Sigmoid colon (tissue), 6 donors: ENCODE measurements at regions not wholly inside any gene's neighbourhood (a gene's known extent, or its start where the extent isn't known, plus 50 kb on each side); places are given as distances from the start of the nearest gene placed in this dataset.

Experiments
- DNase-seq: peaks from one replicate; pipeline ENCODE4 v3.0.0-alpha.2; 2019
- H3K27ac ChIP-seq, 4 donors: fragments of 200-600 bp; sonication (generic); one replicate each; pipeline ENCODE4 v1.5.1; 2016 to 2019; ENCODE audit warnings: mild to moderate bottlenecking in 1 of 4
- H3K27me3 ChIP-seq, 3 donors: fragments of 200-600 bp; sonication (generic); one replicate each; pipeline ENCODE4 v1.5.1; 2019; ENCODE audit warnings: mild to moderate bottlenecking in 1 of 3
- H3K36me3 ChIP-seq, 4 donors: fragments of 200-600 bp; sonication (generic); one replicate each; pipeline ENCODE4 v1.5.1; 2016 to 2019
- H3K4me1 ChIP-seq, 4 donors: fragments of 200-600 bp; sonication (generic); one replicate each; pipeline ENCODE4 v1.5.1; 2017 to 2019
- H3K4me3 ChIP-seq, 4 donors: fragments of 200-600 bp; sonication (generic); one replicate each; pipeline ENCODE4 v1.5.1; 2017 to 2019; ENCODE audit warnings: mild to moderate bottlenecking in 2 of 4, moderate library complexity in 1 of 4
- H3K9me3 ChIP-seq, 4 donors: fragments of 200-600 bp in 3 of 4; sonication (generic) in 3 of 4; one replicate each; pipeline versions ENCODE4 v1.5.1 to v1.6.1; 2013 to 2019
- EP300 ChIP-seq, 4 donors: sonication (generic); formaldehyde crosslinking; IDR thresholded peaks; one replicate each; pipeline ENCODE4 v1.6.1; 2017; ENCODE audit warnings: antibody characterized with exemption in 4 of 4
- POLR2A ChIP-seq, 2 donors: fragments of 450-650 bp; IDR thresholded peaks; one replicate each; pipeline ENCODE4 v1.6.1; 2016; ENCODE audit warnings: antibody characterized with exemption in 2 of 2, mild to moderate bottlenecking in 2 of 2, moderate library complexity in 2 of 2
- POLR2AphosphoS5 ChIP-seq, 4 donors: sonication (generic); formaldehyde crosslinking; IDR thresholded peaks; one replicate each; pipeline ENCODE4 v1.6.1; 2017; ENCODE audit warnings: antibody characterized with exemption in 4 of 4
- WGBS, 2 donors: extraction: QIAGEN DNeasy Blood & Tissue Kit; methylation state at CpG; one replicate each; pipeline ENCODE4 v1.1.7; 2013; 5-methylcytosine and 5-hydroxymethylcytosine counted together
- intact Hi-C: fragments of 100-400 bp; cut with DNase I; formaldehyde crosslinking; loops from one replicate; pipeline ENCODE4 v1.15.1; 2023
- TF ChIP-seq, protein P1 (sequence below), 4 experiments: fragments of 450-650 bp in 3 of 4; fragments of 200-600 bp in 1 of 4; IDR thresholded peaks; one replicate each; pipeline ENCODE4 v1.5.1; 2016 to 2019; ENCODE audit warnings: antibody characterized with exemption in 4 of 4, mild to moderate bottlenecking in 3 of 4, moderate library complexity in 2 of 4
- donor health status: healthy with polysubstance abuse.
- donor health status: healthy.

DNA sequence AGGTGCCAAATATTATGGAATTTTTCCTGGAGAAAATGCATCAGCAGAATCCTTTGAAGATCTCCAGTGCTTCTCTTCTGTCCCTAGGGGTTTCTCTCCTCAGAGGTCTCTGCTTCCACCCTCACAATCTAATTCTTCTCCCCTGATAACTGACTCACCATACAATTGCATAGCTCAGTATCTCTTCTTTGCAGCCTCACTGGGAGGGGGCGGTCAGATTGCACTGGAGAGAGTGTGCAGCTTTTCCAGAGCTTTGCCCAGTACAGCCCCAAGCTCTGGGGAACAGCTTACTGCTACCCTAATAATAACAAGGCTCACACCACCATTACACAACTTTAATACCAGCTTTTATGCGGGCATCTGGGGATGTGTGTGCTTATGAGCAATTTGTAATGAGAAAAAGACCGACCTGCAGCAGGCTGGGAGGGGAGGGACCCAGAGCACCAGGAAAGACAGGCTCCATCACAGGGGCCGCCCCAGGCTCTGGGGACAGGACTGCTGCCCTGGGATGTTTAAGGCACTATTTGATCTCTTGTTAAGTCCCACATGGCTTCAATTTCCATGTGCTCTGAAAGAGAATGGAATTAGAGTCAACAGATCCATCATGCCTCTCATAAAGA, 276.6 kb upstream of the SIX2 start:
- Histone ChIP-seq H3K27me3 (no peaks in the 10 kb centered on the region), H3K27ac (no peak overlapping the region), H3K36me3 (no peaks in the 10 kb centered on the region), H3K4me1 (no peaks in the 10 kb centered on the region), H3K4me3 (no peak overlapping the region), H3K9me3 (no peaks in the 10 kb centered on the region)
- 92 to 94% methylated on average over 4 of the region's 4 CpGs for WGBS, 2 donors
- DNase-seq, result no peak
- TF ChIP-seq EP300 (IDR thresholded peaks at IDR 0.05) (no peak), POLR2A (IDR thresholded peaks at IDR 0.05) (no peak), POLR2AphosphoS5 (IDR thresholded peaks at IDR 0.05) (no peak)
- TF ChIP-seq, protein P1, sequence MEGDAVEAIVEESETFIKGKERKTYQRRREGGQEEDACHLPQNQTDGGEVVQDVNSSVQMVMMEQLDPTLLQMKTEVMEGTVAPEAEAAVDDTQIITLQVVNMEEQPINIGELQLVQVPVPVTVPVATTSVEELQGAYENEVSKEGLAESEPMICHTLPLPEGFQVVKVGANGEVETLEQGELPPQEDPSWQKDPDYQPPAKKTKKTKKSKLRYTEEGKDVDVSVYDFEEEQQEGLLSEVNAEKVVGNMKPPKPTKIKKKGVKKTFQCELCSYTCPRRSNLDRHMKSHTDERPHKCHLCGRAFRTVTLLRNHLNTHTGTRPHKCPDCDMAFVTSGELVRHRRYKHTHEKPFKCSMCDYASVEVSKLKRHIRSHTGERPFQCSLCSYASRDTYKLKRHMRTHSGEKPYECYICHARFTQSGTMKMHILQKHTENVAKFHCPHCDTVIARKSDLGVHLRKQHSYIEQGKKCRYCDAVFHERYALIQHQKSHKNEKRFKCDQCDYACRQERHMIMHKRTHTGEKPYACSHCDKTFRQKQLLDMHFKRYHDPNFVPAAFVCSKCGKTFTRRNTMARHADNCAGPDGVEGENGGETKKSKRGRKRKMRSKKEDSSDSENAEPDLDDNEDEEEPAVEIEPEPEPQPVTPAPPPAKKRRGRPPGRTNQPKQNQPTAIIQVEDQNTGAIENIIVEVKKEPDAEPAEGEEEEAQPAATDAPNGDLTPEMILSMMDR (IDR thresholded peaks at IDR 0.05), result no peak
- intact Hi-C loops, result no loop called here

GRCh38 chr2:45285311-45285710, 276.1 kb upstream of the SIX2 start:
- H3K27ac ChIP-seq, result no peak overlapping the region
- no peaks in the 10 kb centered on the region for H3K36me3 ChIP-seq
- H3K9me3 ChIP-seq, result no peaks in the 10 kb centered on the region
- intact Hi-C loops, result no loop called here
- no peak for DNase-seq
- 91 to 94% methylated on average over 5 of the region's 5 CpGs for WGBS, 2 donors
- no peaks in the 10 kb centered on the region for H3K27me3 ChIP-seq
- no peaks in the 10 kb centered on the region for H3K4me1 ChIP-seq
- no peak overlapping the region for H3K4me3 ChIP-seq
- TF ChIP-seq, protein P1 (IDR thresholded peaks at IDR 0.05), result no peak
- no peak for TF ChIP-seq EP300 (IDR thresholded peaks at IDR 0.05)
- TF ChIP-seq POLR2AphosphoS5 (IDR thresholded peaks at IDR 0.05), result no peak
- TF ChIP-seq POLR2A (IDR thresholded peaks at IDR 0.05), result no peak

DNA sequence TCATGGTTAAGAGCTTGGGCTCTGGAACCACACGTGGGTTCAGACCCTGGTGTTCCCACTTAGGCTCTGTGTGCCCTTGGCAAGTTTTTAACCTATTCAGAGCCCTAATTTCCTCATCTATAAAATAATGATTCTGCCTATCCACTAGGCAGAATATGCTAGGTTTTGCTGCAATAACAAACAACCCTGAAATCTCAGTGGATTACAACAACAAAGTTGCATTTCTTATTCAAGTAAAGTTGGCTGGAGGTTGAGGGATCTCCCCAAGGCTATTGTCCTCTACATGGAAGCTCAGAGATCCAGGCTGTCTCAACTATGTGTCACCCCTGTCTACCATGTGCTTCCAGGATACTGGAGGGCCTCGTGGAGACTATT, 275.4 kb upstream of the SIX2 start:
- no peak for DNase-seq
- Histone ChIP-seq H3K9me3 (no peaks in the 10 kb centered on the region), H3K36me3 (no peaks in the 10 kb centered on the region), H3K27ac (no peak overlapping the region), H3K27me3 (no peaks in the 10 kb centered on the region), H3K4me3 (no peak overlapping the region), H3K4me1 (no peaks in the 10 kb centered on the region)
- TF ChIP-seq POLR2AphosphoS5 (IDR thresholded peaks at IDR 0.05) (no peak), EP300 (IDR thresholded peaks at IDR 0.05) (no peak), POLR2A (IDR thresholded peaks at IDR 0.05) (no peak)
- TF ChIP-seq, protein P1 (IDR thresholded peaks at IDR 0.05), result no peak
- intact Hi-C loops, result loop anchor here (5.0 kb wide), 1 partner anchor 67 kb away; no protein-coding TSS in a partner anchor
- WGBS, 2 donors, result 86 to 87% methylated on average over 2 of the region's 2 CpGs

DNA sequence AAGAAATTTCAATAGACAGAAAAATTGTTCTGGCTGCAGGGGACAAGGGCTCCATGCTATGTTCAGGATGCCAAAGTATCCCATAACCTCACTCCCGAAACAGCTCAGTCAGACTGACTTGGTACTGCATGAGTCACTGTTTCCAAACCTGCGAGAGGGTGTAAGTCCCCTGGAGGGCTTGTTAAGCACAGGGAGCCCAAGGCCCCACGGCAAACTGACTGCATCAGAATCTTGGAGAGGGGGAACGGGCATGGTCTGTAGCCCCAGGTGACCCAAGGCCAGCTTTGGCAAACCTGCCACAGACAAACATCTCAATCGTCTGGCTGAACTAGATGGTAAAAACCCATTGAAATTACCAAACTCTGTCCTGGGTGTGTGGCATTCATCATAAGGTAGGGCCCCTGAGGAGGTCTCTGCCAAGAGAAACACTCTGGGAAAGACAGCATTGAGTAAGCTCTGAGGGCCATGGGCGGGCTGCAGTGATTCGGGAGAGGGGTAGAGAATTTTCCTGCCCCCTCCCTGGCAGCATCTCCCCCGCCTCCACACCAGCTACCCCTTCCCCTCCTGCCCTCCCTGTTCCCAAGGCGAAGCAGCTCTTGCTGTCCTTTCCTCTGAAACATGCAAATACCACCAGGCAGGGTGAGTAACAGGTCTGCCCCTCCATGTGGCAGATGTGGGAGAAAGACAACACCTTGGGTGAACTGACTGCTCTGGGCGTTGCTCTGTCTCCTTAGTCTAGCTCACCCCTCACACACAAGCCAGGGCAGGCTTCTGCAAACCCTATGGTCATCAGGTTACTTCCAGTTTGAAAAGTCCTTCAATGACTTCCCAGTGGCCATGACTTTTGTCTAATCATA, 274.7 kb upstream of the SIX2 start:
- WGBS, 2 donors, result 89 to 91% methylated on average over 10 of the region's 10 CpGs
- no peak overlapping the region for H3K27ac ChIP-seq
- no peak overlapping the region for H3K4me3 ChIP-seq
- H3K27me3 ChIP-seq, result no peaks in the 10 kb centered on the region
- no peaks in the 10 kb centered on the region for H3K9me3 ChIP-seq
- no peak for TF ChIP-seq EP300 (IDR thresholded peaks at IDR 0.05)
- no peak for TF ChIP-seq POLR2A (IDR thresholded peaks at IDR 0.05)
- TF ChIP-seq, protein P1 (IDR thresholded peaks at IDR 0.05), result no peak
- no peak for TF ChIP-seq POLR2AphosphoS5 (IDR thresholded peaks at IDR 0.05)
- H3K4me1 ChIP-seq, result no peaks in the 10 kb centered on the region
- H3K36me3 ChIP-seq, result no peaks in the 10 kb centered on the region
- intact Hi-C loops, result loop anchor here (5.0 kb wide), 1 partner anchor 67 kb away; no protein-coding TSS in a partner anchor
- DNase-seq, result no peak
